HG03175 (cell line): ENCODE measurements at regions not wholly inside any gene's neighbourhood (a gene's known extent, or its start where the extent isn't known, plus 50 kb on each side); places are given as distances from the start of the nearest gene placed in this dataset.

Source experiments
- ATAC-seq: cut with Tn5 transposase; IDR thresholded peaks from one replicate; pipeline ENCODE4 v1.9.1; 2021; ENCODE audit warnings: mild to moderate bottlenecking, moderate library complexity; ENCODE audit not compliant: unreplicated experiment

- no peak for ATAC-seq
These were observed 128.4 kb upstream of the CREB1 start for GRCh38 chr2:207401338-207401737.

DNA sequence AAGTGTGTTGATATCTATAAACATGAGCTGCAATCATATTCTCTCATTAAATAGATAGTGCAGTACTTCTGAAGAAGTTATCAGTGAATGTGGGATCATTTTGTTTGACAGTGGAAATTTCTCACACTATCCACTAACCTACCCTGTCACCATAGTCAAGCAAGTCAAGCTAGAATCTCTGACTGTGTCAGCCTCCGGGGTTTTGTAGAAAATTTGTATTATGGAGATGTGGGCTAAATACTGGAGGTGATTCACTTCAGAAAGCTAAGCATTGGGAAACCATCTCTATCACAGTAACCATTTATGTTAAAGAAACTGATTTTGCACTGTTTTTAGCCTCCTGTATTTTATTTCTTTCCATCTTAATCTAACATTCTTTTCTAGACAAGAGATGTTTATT is 126.6 kb upstream of the CREB1 start:
- ATAC-seq: no peak

DNA sequence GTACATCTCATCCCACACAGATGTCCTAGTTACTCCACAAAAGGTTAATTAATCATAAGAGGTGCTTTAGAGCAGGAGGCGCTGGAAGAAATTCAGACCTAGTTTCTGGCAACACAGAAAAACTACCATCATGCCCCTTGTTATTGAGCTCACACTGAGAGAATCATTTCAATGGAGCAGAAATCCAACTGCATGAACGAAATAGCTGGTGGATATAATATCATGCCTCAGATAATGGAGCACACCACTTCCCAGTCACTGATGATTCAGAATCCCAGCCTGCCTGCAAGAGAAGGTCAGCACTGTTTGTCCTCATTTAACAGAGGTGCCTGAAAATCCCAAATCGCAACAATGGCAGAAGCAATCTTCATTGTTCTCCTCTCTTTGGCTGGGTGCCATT is 125.8 kb upstream of the CREB1 start:
- no peak for ATAC-seq

GRCh38 chr2:207405150-207405549 is 124.6 kb upstream of the CREB1 start:
- ATAC-seq: no peak

- peak; percentile 76 for ATAC-seq
These were observed 121.5 kb upstream of the CREB1 start for GRCh38 chr2:207408086-207408794.

DNA sequence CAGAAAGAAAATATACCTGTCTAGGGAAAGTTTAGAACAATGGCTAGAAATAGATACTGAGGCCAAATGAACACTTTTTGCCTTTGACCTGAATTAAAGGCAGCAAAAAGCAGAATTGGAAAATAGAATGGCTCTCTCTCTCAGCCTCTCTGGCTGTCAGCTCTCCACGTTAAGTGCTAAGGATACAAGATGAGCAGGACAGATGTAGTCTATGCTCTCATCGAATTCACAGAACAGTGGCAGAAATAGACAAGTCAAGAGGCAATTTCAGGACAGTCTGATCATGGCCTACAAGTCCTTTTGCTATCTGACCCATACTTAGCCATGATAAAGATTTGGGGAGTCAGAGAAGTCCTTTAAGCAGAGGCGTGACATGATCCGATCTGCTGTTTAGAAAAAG is 120.2 kb upstream of the CREB1 start:
- ATAC-seq: no peak

DNA sequence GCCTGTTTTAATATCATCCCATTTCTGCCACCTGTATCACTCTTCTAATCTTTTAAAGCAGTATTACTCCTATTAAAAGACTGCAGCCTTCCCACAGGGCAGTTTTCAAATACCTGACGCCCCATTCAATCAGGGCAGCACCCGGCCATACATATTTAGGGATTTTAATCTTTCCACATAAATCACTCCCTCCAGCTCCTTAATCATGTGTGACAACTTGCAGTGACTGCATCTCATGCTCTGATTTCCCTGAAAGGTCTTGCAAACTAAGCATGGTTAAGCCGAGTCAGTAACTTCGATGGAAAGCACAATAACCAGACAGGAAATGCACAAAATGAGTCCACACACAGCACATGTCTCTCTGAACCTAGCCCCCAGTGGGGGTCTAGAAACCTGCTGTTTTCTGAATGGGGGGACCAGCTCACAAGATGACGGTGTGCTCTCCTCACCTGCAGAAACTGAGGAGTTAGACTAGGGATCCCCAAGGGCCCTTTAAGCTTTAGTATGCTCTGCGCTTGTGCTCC is 116.9 kb upstream of the CREB1 start:
- no peak for ATAC-seq

- no peak for ATAC-seq
These were observed 116.3 kb upstream of the CREB1 start for GRCh38 chr2:207413376-207413907.

DNA sequence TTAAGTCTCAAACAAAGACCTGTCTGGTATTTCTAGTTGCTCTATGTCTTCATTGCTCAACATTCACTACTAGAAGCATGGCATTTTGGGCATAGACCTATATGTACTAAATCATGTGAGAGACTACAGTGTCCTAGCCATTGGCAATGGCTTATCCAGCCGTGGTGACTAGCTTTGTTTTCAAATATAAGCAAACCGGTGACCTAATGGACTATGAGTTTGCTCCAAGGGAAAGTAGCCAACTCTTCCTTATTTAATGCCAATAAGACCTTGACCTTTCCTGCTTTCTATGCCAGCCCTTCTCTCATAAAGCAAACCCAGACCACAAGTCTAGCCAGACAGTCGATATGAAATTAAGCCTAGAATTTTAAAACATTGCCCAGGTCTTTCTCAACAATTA is 113.7 kb upstream of the CREB1 start:
- ATAC-seq: no peak

DNA sequence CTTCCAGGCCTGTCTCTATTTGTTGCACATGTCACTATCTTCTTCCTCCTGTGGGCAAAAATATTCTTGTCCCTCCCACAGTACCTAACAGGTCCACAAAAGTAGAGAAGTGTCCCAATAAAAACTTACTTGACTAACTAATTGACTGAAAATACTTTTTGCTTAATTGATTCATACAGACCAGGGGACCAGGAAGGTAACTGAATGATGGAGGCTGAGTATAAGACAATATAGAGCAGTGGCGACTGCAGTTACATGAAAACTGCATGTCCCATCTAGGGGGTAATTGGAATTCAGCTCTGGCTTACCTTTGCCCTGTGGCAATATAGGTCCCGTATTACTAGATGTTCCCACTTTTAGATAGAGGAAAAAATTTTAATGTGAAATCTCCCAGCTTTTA is 112.9 kb upstream of the CREB1 start:
- no peak for ATAC-seq

GRCh38 chr2:207417301-207417718 is 112.5 kb upstream of the CREB1 start:
- no peak for ATAC-seq

GRCh38 chr2:207418419-207418818 is 111.3 kb upstream of the CREB1 start:
- no peak for ATAC-seq

DNA sequence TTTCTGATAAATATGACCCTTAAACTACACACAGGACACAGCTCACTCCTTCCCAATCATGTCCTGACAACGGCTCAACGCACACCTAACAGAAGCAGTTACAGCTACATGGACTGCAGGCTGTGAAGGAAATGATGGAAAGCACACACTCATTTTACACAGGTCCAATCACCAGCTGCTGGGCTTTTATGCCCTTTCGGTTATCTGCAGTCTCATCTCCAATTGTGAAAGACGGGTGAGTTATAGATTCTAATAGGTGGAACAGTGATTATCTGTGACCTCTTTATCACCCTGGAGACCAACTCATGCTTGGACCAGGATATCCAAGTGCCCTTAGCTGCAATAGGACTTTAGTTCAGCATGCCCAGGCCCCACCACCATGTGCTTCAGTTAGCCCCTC is 110.4 kb upstream of the CREB1 start:
- no peak for ATAC-seq

GRCh38 chr2:207421671-207422070 is 108.1 kb upstream of the CREB1 start:
- no peak for ATAC-seq

GRCh38 chr2:207422380-207422779 is 107.4 kb upstream of the CREB1 start:
- no peak for ATAC-seq

GRCh38 chr2:207423886-207424285 is 105.9 kb upstream of the CREB1 start:
- peak; percentile 90 for ATAC-seq

DNA sequence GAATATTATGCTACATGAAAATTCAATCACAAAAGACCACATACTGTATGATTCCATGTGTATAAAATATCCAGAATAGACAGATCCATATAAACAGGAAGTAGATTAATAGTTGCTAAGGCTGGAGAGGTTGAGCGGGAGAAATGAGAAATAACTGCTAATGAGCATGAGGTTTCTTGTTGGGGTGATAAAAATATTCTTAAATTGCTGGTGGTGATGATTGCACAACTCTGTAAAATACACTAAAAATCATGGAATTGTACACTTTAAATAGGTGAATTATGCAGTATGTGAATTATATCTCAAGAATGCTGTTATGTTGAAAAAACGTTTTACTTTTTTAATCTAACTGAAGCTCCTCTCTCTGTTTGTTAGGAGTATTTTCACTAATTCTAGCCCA is 101.8 kb upstream of the CREB1 start:
- no peak for ATAC-seq

- no peak for ATAC-seq
These were observed 101.2 kb upstream of the CREB1 start for GRCh38 chr2:207428573-207428972.

DNA sequence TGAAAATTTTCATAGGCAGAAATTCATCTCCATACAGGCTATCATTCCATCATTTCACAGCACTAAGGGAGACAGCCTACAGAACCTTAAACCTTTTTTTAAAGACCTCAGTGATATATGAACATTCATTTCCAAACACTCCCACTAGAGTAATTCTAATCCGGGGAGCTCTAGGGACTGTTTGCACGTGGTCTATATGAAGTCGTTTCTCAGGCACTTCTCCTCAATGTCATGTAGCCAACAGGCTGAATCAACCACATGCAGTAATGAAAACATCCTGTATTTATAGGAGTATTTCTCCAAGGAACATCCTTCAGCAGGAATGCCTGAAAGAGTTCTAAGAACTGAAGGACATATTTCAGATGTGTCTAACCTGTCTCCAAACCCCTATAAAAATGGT is 97.3 kb upstream of the CREB1 start:
- no peak for ATAC-seq

DNA sequence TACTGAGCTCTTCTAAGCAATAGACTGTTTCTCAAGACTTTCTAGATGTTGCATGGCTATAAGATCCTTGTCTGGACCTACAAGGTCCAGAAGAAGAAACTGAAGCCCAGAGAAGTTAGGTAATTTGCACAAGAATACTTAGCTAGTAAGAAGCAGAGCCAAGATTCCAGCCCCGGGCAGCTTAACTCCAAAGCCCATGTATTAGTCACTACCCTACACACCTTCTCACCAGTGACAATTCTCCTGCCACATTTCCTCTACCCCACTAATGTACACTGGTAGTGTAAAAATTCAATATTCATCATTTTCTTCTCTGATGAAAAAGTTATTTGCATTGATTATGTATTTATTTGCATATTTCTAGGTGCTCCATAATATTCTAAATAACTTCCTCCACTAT is 95.5 kb upstream of the CREB1 start:
- ATAC-seq: no peak

DNA sequence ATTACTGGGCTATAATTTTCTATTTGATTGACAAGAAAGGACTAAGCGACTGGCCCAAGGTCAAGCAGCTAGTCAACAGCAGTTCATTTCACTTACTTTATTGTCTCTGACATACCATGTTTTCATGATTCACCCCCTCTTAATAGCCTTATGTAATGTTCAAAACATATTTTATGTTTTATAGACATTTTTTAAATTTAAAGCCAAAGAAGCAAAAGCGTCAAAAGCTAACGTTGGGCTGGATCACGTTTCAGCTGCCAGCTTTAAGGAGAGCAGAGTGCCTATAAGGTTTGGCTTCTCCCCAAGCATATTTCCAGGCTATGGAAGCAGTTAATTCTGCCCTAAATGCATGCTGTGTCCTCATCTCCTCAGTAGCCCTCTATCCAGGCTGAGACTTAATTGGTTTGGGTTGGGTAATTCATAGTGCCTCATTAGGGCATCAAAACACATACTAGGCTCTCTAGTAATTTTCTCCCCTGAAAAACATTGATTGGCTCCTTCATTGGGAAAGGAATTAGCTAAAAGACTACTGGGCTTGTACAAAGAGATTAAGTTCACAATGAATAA is 94.8 kb upstream of the CREB1 start:
- no peak for ATAC-seq

GRCh38 chr2:207437136-207437523 is 92.6 kb upstream of the CREB1 start:
- ATAC-seq: no peak
